GM12874 (cell line): ENCODE measurements at regions not wholly inside any gene's neighbourhood (a gene's known extent, or its start where the extent isn't known, plus 50 kb on each side); places are given as distances from the start of the nearest gene placed in this dataset.

ENCODE experiments used
- CTCF ChIP-seq: IDR thresholded peaks from 2 replicates; pipeline ENCODE4 v1.5.1; 2011; ENCODE audit warnings: low read depth, mild to moderate bottlenecking, control low read depth, low read length, moderate library complexity; ENCODE audit not compliant: insufficient read depth

- no peak for TF ChIP-seq CTCF
These were observed 371.6 kb upstream of the RUNX1 start for GRCh38 chr21:35420656-35421055.

- TF ChIP-seq CTCF: no peak
These were observed 368.7 kb upstream of the RUNX1 start for GRCh38 chr21:35417762-35418161.

GRCh38 chr21:35416866-35417489 is 367.9 kb upstream of the RUNX1 start:
- TF ChIP-seq CTCF: no peak

GRCh38 chr21:35414507-35415139 is 365.5 kb upstream of the RUNX1 start:
- no peak for TF ChIP-seq CTCF

GRCh38 chr21:35414056-35414455 is 365.0 kb upstream of the RUNX1 start:
- TF ChIP-seq CTCF: no peak

GRCh38 chr21:35412231-35412630 is 363.1 kb upstream of the RUNX1 start:
- TF ChIP-seq CTCF: no peak

GRCh38 chr21:35411434-35411833 is 362.3 kb upstream of the RUNX1 start:
- no peak for TF ChIP-seq CTCF

- no peak for TF ChIP-seq CTCF
These were observed 361.6 kb upstream of the RUNX1 start for GRCh38 chr21:35410656-35411055.
